A549 (cell line): ENCODE measurements at regions not wholly inside any gene's neighbourhood (a gene's known extent, or its start where the extent isn't known, plus 50 kb on each side); places are given as distances from the start of the nearest gene placed in this dataset.
"Not testable (repeated sequence)": the region's sequence is repeated elsewhere in the genome, so short reads cannot be mapped to it uniquely, and the experiment has no call there.

Source experiments
- ATAC-seq, 2 experiments: fragments of 200-7000 bp in 1 of 2; fragments of >200 bp in 1 of 2; cut with Nextera tagmentation in 1 of 2; cut with Tn5 transposase in 1 of 2; 3 replicates each; pipeline versions ENCODE4 v1.8.0 to v1.9.1; 2018 to 2020; ENCODE audit warnings: mild to moderate bottlenecking in 1 of 2, moderate library complexity in 1 of 2
- CTCF ChIA-PET: fragments of 300-600 bp; sonication (Branson Sonifier 250); formaldehyde crosslinking; extraction: SDS; loops from one replicate; lab custom pipeline; 2021; ENCODE audit warnings: antibody characterized with exemption, inconsistent platforms; lab: Yijun Ruan, JAX
- POLR2A ChIA-PET: fragments of 350-600 bp; formaldehyde crosslinking; extraction: SDS; loops from one replicate; lab custom pipeline; 2021; ENCODE audit warnings: antibody characterized with exemption, inconsistent platforms; lab: Yijun Ruan, JAX
- DNase-seq, 2 experiments: peaks; one replicate each; pipeline versions ENCODE4 v3.0.0 to v3.0.0-alpha.2; 2011 to 2016; ENCODE audit warnings: low read depth in 1 of 2, low spot score in 1 of 2
- FAIRE-seq: peaks from 2 replicates; lab custom pipeline; 2011; peaks lifted over from hg19 to GRCh38; lab: Jason Lieb, UNC
- H3K27ac ChIP-seq, 2 experiments: fragments of >200 bp; sonication (Bioruptor Twin); formaldehyde crosslinking; 3 replicates each; pipeline ENCODE4 v1.5.1; 2016 to 2017
- H3K4me1 ChIP-seq: fragments of >200 bp; sonication (Bioruptor Twin); formaldehyde crosslinking; 3 replicates; pipeline ENCODE4 v1.6.1; 2016
- H3K4me2 ChIP-seq: fragments of >200 bp; sonication (Bioruptor Twin); formaldehyde crosslinking; 3 replicates; pipeline ENCODE4 v1.6.1; 2016
- H3K4me3 ChIP-seq: fragments of >200 bp; sonication (Bioruptor Twin); formaldehyde crosslinking; 3 replicates; pipeline ENCODE4 v1.5.1; 2016
- H3K9me3 ChIP-seq: fragments of >200 bp; sonication (Bioruptor Twin); formaldehyde crosslinking; 3 replicates; pipeline ENCODE4 v1.6.1; 2016
- CBX2 ChIP-seq: fragments of 200-600 bp; sonication (generic); IDR thresholded peaks from 2 replicates; pipeline ENCODE4 v1.6.1; 2016; ENCODE audit warnings: low read depth, mild to moderate bottlenecking, borderline replicate concordance
- CBX8 ChIP-seq: fragments of 200-600 bp; sonication (generic); IDR thresholded peaks from 2 replicates; pipeline ENCODE4 v1.6.1; 2016
- EHMT2 ChIP-seq: fragments of 200-600 bp; sonication (generic); IDR thresholded peaks from 2 replicates; pipeline ENCODE4 v1.6.1; 2016; ENCODE audit warnings: antibody characterized with exemption, low read depth, mild to moderate bottlenecking, moderate library complexity
- FOSL2 ChIP-seq, 2 experiments: fragments of 450-650 bp in 1 of 2; fragments of >200 bp in 1 of 2; sonication (Bioruptor Twin) in 1 of 2; formaldehyde crosslinking; IDR thresholded peaks; 2 replicates each; pipeline versions ENCODE4 v1.5.0 to v1.6.1; 2016 to 2020; ENCODE audit warnings: mild to moderate bottlenecking in 1 of 2, moderate library complexity in 1 of 2
- JUNB ChIP-seq: fragments of >200 bp; sonication (Bioruptor Twin); formaldehyde crosslinking; IDR thresholded peaks from 2 replicates; pipeline ENCODE4 v1.6.1; 2016
- MAZ ChIP-seq: fragments of 150-350 bp; IDR thresholded peaks from 2 replicates; pipeline ENCODE4 v1.6.1; 2014; ENCODE audit warnings: antibody characterized with exemption, low read depth, low read length, borderline replicate concordance
- MYC ChIP-seq: IDR thresholded peaks from 2 replicates; pipeline ENCODE4 v1.6.1; 2012; ENCODE audit warnings: mild to moderate bottlenecking, inconsistent platforms, low read length, improper control_type of control experiment, borderline replicate concordance
- POLR2A ChIP-seq: IDR thresholded peaks from 2 replicates; pipeline ENCODE4 v1.6.1; 2012; ENCODE audit warnings: mild to moderate bottlenecking, low read length
- POLR2AphosphoS2 ChIP-seq: conservative IDR thresholded peaks from 2 replicates; pipeline ENCODE4 v1.6.1; 2012; ENCODE audit warnings: low read length, improper control_type of control experiment, inconsistent platforms
- RAD21 ChIP-seq, 2 experiments: fragments of >200 bp in 1 of 2; sonication (Bioruptor Twin) in 1 of 2; formaldehyde crosslinking in 1 of 2; IDR thresholded peaks in 1 of 2; conservative IDR thresholded peaks in 1 of 2; 2 replicates in 1 of 2; 3 replicates in 1 of 2; pipeline ENCODE4 v1.6.1; 2012 to 2018; ENCODE audit warnings: inconsistent platforms in 1 of 2
- SMC3 ChIP-seq: fragments of >200 bp; sonication (Bioruptor Twin); formaldehyde crosslinking; IDR thresholded peaks from 3 replicates; pipeline ENCODE4 v1.6.1; 2018; ENCODE audit warnings: inconsistent platforms
- TP53 ChIP-seq: fragments of 250-450 bp; sonication (Bioruptor Pico); IDR thresholded peaks from 2 replicates; pipeline ENCODE4 v1.5.0; 2021; ENCODE audit warnings: mild to moderate bottlenecking, moderate library complexity
- ZC3H11A ChIP-seq: fragments of 450-650 bp; IDR thresholded peaks from 2 replicates; pipeline ENCODE4 v1.6.1; 2014; ENCODE audit warnings: antibody characterized with exemption, mild to moderate bottlenecking
- ZFP36 ChIP-seq: fragments of 450-650 bp; IDR thresholded peaks from 2 replicates; pipeline ENCODE4 v1.6.1; 2014; ENCODE audit warnings: borderline replicate concordance; ENCODE audit not compliant: partially characterized antibody
- WGBS: methylation state at CpG from one replicate; pipeline ENCODE4 v1.1.6; 2017; ENCODE audit errors: missing lambda C conversion rate; 5-methylcytosine and 5-hydroxymethylcytosine counted together
- TF ChIP-seq, protein P1 (sequence below): IDR thresholded peaks from 2 replicates; pipeline ENCODE4 v1.6.1; 2012
- TF ChIP-seq, protein P2 (sequence below): fragments of 450-650 bp; IDR thresholded peaks from 2 replicates; pipeline ENCODE4 v1.6.1; 2014; ENCODE audit warnings: antibody characterized with exemption
- TF ChIP-seq, protein P3 (sequence below): fragments of 150-350 bp; IDR thresholded peaks from 2 replicates; pipeline ENCODE4 v1.6.1; 2014; ENCODE audit warnings: low read depth, mild to moderate bottlenecking, low read length
- TF ChIP-seq, protein P4 (sequence below): fragments of 250-450 bp; sonication (Bioruptor Pico); IDR thresholded peaks from 2 replicates; pipeline ENCODE4 v1.5.0; 2021; ENCODE audit warnings: mild to moderate bottlenecking, moderate library complexity, borderline replicate concordance
- TF ChIP-seq, protein P5 (sequence below): fragments of >200 bp; sonication (Bioruptor Twin); formaldehyde crosslinking; IDR thresholded peaks from 3 replicates; pipeline ENCODE4 v1.5.1; 2016

DNA sequence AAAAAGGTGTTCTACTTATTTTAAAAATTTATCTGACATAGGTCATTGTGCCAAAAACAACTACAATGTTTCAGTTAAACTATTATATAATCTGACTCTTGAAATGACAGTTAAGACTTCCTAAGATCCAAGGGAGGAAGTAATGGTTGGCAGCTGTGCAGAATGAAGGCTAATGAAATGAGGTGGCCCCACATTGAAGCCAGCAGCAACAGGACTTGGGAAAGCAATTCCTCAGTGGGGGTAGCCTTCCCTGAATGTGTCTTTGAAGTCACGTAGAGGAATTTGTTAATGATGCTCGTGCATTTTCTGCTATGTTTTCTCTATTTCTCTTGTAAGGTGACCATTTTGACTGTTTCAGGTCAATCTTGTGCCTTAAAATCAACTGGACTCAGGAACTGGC lies 162.4 kb upstream of the DAAM1 start:
- Histone ChIP-seq H3K4me2 (no peak overlapping the region), H3K4me1 (peaks cover 5% of the 10 kb centered on the region; the same call in 1 of the 3 replicates), H3K27ac (no peak overlapping the region), H3K9me3 (no peaks in the 10 kb centered on the region), H3K4me3 (no peak overlapping the region)
- DNase-seq (no peak), FAIRE-seq (no peak), ATAC-seq (no peak)
- CTCF ChIA-PET, result interaction anchor here (0.6 to 3.8 kb wide), 4 partner anchors 97 to 528 kb away, joined by 3 to 80 read pairs (median 12); no protein-coding TSS in a partner anchor
- WGBS, result 57% methylated on average over 2 of the region's 2 CpGs
- TF ChIP-seq JUNB (no peak), SMC3 (no peak), POLR2A (no peak), ZFP36 (no peak), MAZ (no peak), POLR2AphosphoS2 (no peak), CBX2 (no peak)
- TF ChIP-seq, protein P1, sequence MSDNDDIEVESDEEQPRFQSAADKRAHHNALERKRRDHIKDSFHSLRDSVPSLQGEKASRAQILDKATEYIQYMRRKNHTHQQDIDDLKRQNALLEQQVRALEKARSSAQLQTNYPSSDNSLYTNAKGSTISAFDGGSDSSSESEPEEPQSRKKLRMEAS, result no peak
- TF ChIP-seq, protein P2, sequence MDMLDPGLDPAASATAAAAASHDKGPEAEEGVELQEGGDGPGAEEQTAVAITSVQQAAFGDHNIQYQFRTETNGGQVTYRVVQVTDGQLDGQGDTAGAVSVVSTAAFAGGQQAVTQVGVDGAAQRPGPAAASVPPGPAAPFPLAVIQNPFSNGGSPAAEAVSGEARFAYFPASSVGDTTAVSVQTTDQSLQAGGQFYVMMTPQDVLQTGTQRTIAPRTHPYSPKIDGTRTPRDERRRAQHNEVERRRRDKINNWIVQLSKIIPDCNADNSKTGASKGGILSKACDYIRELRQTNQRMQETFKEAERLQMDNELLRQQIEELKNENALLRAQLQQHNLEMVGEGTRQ, result no peak
- TF ChIP-seq, protein P3, sequence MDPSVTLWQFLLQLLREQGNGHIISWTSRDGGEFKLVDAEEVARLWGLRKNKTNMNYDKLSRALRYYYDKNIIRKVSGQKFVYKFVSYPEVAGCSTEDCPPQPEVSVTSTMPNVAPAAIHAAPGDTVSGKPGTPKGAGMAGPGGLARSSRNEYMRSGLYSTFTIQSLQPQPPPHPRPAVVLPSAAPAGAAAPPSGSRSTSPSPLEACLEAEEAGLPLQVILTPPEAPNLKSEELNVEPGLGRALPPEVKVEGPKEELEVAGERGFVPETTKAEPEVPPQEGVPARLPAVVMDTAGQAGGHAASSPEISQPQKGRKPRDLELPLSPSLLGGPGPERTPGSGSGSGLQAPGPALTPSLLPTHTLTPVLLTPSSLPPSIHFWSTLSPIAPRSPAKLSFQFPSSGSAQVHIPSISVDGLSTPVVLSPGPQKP, result no peak
- TF ChIP-seq, protein P4, sequence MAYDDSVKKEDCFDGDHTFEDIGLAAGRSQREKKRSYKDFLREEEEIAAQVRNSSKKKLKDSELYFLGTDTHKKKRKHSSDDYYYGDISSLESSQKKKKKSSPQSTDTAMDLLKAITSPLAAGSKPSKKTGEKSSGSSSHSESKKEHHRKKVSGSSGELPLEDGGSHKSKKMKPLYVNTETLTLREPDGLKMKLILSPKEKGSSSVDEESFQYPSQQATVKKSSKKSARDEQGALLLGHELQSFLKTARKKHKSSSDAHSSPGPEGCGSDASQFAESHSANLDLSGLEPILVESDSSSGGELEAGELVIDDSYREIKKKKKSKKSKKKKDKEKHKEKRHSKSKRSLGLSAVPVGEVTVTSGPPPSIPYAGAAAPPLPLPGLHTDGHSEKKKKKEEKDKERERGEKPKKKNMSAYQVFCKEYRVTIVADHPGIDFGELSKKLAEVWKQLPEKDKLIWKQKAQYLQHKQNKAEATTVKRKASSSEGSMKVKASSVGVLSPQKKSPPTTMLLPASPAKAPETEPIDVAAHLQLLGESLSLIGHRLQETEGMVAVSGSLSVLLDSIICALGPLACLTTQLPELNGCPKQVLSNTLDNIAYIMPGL (CRISPR knock-in tag), result no peak
- POLR2A ChIA-PET, result no interaction called here

DNA sequence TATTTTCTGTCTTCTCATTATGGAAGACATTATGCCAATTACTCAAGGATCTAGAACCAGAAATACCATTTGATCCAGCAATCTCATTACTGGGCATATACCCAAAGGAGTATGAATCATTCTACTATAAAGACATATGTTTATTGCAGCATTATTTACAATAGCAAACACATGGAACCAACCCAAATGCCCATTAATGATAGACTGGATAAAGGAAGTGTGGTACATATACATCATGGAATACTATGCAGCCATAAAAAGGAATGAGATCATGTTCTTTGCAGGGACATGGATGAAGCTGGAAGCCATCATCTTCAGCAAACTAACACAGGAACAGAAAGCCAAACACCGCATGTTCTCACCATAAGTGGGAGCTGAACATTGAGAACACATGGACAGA lies 161.8 kb upstream of the DAAM1 start:
- H3K4me3 ChIP-seq, H3K27ac ChIP-seq, H3K4me2 ChIP-seq, ATAC-seq, FAIRE-seq, H3K4me1 ChIP-seq, POLR2A ChIA-PET, H3K9me3 ChIP-seq, DNase-seq: not testable (repeated sequence)
- CTCF ChIA-PET, result interaction anchor here (0.6 to 3.8 kb wide), 5 partner anchors 12 to 550 kb away, joined by 3 to 80 read pairs (median 8); partner anchors contain the start of gene CCDC175
- 60% methylated on average over 1 of the region's 1 CpG for WGBS

DNA sequence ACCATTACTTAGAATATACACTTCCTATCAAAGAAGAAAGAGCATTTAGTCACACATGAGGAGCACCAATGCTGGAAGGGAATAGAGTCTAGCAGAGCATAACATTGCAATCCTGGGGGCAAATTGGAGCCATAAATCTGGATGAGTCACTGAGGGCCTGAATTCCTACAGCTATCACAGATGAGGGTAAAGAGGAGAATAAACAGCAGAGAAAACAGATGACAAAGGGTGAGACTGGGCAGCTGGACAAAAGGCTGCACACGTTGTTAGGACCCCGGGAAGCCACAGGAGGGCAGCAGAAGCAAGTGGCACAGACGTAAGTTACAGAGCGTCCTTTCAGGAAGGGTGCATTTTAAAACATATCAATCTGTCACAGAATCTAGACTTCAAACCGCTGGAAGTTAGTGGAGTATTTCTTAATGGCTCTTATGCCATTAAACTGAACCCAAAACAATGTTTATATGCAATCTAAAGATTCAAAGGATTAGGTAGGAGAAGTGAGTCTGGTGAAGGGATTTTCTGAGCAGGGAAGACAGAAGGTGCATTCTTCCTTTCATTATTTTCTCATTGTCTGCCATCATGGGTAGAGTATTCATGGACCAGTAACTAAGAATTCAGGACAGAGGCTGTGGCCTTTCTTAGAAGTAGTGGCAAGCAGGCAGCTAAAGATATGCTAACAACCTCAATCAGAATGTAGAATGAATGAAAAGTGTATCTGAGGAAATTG lies 159.8 kb upstream of the DAAM1 start:
- H3K4me3 ChIP-seq, result no peak overlapping the region
- no peaks in the 10 kb centered on the region for H3K9me3 ChIP-seq
- WGBS, result under 1% methylated on average over 5 of the region's 5 CpGs
- H3K4me1 ChIP-seq, result peaks cover 5% of the 10 kb centered on the region; the same call in 1 of the 3 replicates
- FAIRE-seq (peak; percentile 51), ATAC-seq (peak; percentile 97 to 100), DNase-seq (peak; percentile 37 to 68)
- TF ChIP-seq TP53 (CRISPR knock-in tag) (no peak), RAD21 (conservative IDR thresholded peaks at IDR 0.05 in 1 of 2, IDR thresholded peaks at IDR 0.05 in 1 of 2) (peak; percentile 88 to 89), SMC3 (peak; percentile 91), FOSL2 (IDR thresholded peaks at IDR 0.05) (no peak), FOSL2 (CRISPR knock-in tag; IDR thresholded peaks at IDR 0.05) (peak; percentile 25; the same call in 1 of the 2 replicates), CBX8 (no peak), ZC3H11A (no peak), EHMT2 (no peak), MYC (0 out of 2 replicates have a peak, but pooled peaks have one; percentile 31)
- TF ChIP-seq, protein P5, sequence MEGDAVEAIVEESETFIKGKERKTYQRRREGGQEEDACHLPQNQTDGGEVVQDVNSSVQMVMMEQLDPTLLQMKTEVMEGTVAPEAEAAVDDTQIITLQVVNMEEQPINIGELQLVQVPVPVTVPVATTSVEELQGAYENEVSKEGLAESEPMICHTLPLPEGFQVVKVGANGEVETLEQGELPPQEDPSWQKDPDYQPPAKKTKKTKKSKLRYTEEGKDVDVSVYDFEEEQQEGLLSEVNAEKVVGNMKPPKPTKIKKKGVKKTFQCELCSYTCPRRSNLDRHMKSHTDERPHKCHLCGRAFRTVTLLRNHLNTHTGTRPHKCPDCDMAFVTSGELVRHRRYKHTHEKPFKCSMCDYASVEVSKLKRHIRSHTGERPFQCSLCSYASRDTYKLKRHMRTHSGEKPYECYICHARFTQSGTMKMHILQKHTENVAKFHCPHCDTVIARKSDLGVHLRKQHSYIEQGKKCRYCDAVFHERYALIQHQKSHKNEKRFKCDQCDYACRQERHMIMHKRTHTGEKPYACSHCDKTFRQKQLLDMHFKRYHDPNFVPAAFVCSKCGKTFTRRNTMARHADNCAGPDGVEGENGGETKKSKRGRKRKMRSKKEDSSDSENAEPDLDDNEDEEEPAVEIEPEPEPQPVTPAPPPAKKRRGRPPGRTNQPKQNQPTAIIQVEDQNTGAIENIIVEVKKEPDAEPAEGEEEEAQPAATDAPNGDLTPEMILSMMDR, result peak; percentile 90
- CTCF ChIA-PET, result interaction anchor here (0.6 to 3.8 kb wide), 37 partner anchors 8 to 548 kb away, joined by 3 to 80 read pairs (median 3); partner anchors contain the start of genes CCDC175 and DACT1
- peak overlapping the region; percentile 60 for H3K4me2 ChIP-seq
- POLR2A ChIA-PET, result interaction anchor here (0.9 kb wide), 1 partner anchor 95 kb away, joined by 3 read pairs; no protein-coding TSS in a partner anchor
- no peak overlapping the region for H3K27ac ChIP-seq
